PC-3 (cell line): ENCODE measurements at regions not wholly inside any gene's neighbourhood (a gene's known extent, or its start where the extent isn't known, plus 50 kb on each side); places are given as distances from the start of the nearest gene placed in this dataset.

Experiments used
- ATAC-seq: fragments of 200-7000 bp; cut with Tn5 transposase; 2 replicates; pipeline ENCODE4 v1.9.1; 2020; ENCODE audit warnings: mild to moderate bottlenecking, moderate library complexity
- BruUV-seq: library from RNA; stranded (reverse); fragments of 400-500 nt; replicated peaks from 2 replicates; lab custom pipeline; 2021; lab: Mats Ljungman, UMichigan
- CTCF ChIA-PET: fragments of 300-600 bp; sonication (Branson Sonifier 250); formaldehyde crosslinking; loops from one replicate; lab custom pipeline; 2022; ENCODE audit warnings: antibody characterized with exemption; lab: Charles Lee
- POLR2A ChIA-PET: fragments of 300-600 bp; sonication (Branson Sonifier 250); formaldehyde crosslinking; loops from one replicate; lab custom pipeline; 2022; ENCODE audit warnings: antibody characterized with exemption; ENCODE audit not compliant: unreplicated experiment; lab: Charles Lee
- DNase-seq: peaks from one replicate; pipeline ENCODE4 v3.0.0-alpha.2; 2015
- H2AFZ ChIP-seq: fragments of 300-600 bp; sonication (generic); 2 replicates; pipeline ENCODE4 v1.6.0; 2016; ENCODE audit warnings: antibody characterized with exemption, low read length
- H3F3A ChIP-seq: fragments of 300-600 bp; sonication (generic); one replicate; pipeline ENCODE4 v1.6.0; 2017; ENCODE audit warnings: antibody characterized with exemption, low read length, control low read depth, mild to moderate bottlenecking; ENCODE audit not compliant: unreplicated experiment
- H3K27ac ChIP-seq: fragments of 300-600 bp; sonication (generic); 2 replicates; pipeline ENCODE4 v1.5.1; 2016; ENCODE audit warnings: mild to moderate bottlenecking, low read length
- H3K27me3 ChIP-seq: fragments of 300-600 bp; sonication (generic); 2 replicates; pipeline ENCODE4 v1.6.1; 2016; ENCODE audit warnings: low read length, mixed read lengths
- H3K36me3 ChIP-seq: fragments of 300-600 bp; sonication (generic); 2 replicates; pipeline ENCODE4 v1.6.1; 2016; ENCODE audit warnings: low read depth, mixed run types, low read length, mixed read lengths
- H3K4me1 ChIP-seq: fragments of 300-600 bp; sonication (generic); 2 replicates; pipeline ENCODE4 v1.5.1; 2016; ENCODE audit warnings: low read length; ENCODE audit not compliant: insufficient read depth
- H3K4me2 ChIP-seq: fragments of 300-600 bp; sonication (generic); 2 replicates; pipeline ENCODE4 v1.6.0; 2016; ENCODE audit warnings: low read length
- H3K4me3 ChIP-seq: fragments of 300-600 bp; sonication (generic); 2 replicates; pipeline ENCODE4 v1.5.1; 2016; ENCODE audit warnings: mild to moderate bottlenecking, low read length, mixed read lengths
- H3K79me2 ChIP-seq: fragments of 300-600 bp; sonication (generic); 2 replicates; pipeline ENCODE4 v1.6.1; 2017; ENCODE audit warnings: low read length, mixed read lengths
- H3K9ac ChIP-seq: fragments of 300-600 bp; sonication (generic); 2 replicates; pipeline ENCODE4 v1.6.0; 2016; ENCODE audit warnings: mild to moderate bottlenecking, low read length
- H3K9me2 ChIP-seq: fragments of 300-600 bp; sonication (generic); replicated peaks from 2 replicates; pipeline ENCODE4 v1.6.1; 2016; ENCODE audit warnings: mixed run types, low read length, mixed read lengths
- H3K9me3 ChIP-seq: fragments of 300-600 bp; sonication (generic); 2 replicates; pipeline ENCODE4 v1.6.1; 2016; ENCODE audit warnings: low read length, mixed read lengths
- H4K20me1 ChIP-seq: fragments of 300-600 bp; sonication (generic); 2 replicates; pipeline ENCODE4 v1.6.1; 2016; ENCODE audit warnings: low read length, mixed read lengths
- CTCF ChIP-seq: fragments of 300-600 bp; sonication (generic); conservative IDR thresholded peaks from 2 replicates; pipeline ENCODE4 v1.5.1; 2017; ENCODE audit warnings: antibody characterized with exemption, low read depth, mild to moderate bottlenecking, low read length
- EZH2 ChIP-seq: fragments of 300-600 bp; sonication (generic); IDR thresholded peaks from one replicate; pipeline ENCODE4 v1.6.1; 2017; ENCODE audit warnings: antibody characterized with exemption, mild to moderate bottlenecking, low read length; ENCODE audit not compliant: unreplicated experiment
- EZH2phosphoT487 ChIP-seq: fragments of 300-600 bp; sonication (generic); IDR thresholded peaks from 2 replicates; pipeline ENCODE4 v1.6.1; 2018; ENCODE audit warnings: mild to moderate bottlenecking, antibody characterized with exemption, low read length, borderline replicate concordance
- intact Hi-C: fragments of 100-400 bp; cut with micrococcal nuclease; formaldehyde crosslinking; loops from 2 replicates; pipeline ENCODE4 v1.9.0; 2023

- ChIA-PET CTCF (no interaction called here), POLR2A (no interaction called here)
- ATAC-seq, result no peak
- no peaks in the 10 kb centered on the region for H3K79me2 ChIP-seq
- no peak overlapping the region for H3K9ac ChIP-seq
- no peak overlapping the region for H3K4me3 ChIP-seq
- DNase-seq, result no peak
- no peaks in the 10 kb centered on the region for H3K4me1 ChIP-seq
- BruUV-seq, result no TSS peak
- H3K27ac ChIP-seq, result no peak overlapping the region
- no peaks in the 10 kb centered on the region; the same call in 1 of the 2 replicates for H3K9me3 ChIP-seq
- no peaks in the 10 kb centered on the region for H3K27me3 ChIP-seq
- no peaks in the 10 kb centered on the region for H3K36me3 ChIP-seq
- no peaks in the 10 kb centered on the region for H4K20me1 ChIP-seq
- H2AFZ ChIP-seq, result no peak overlapping the region
- no peaks in the 10 kb centered on the region for H3K9me2 ChIP-seq
- H3F3A ChIP-seq, result no peaks in the 10 kb centered on the region
- intact Hi-C loops, result no loop called here
- no peak overlapping the region for H3K4me2 ChIP-seq
- TF ChIP-seq EZH2, result no peak
- no peak for TF ChIP-seq CTCF
- no peak for TF ChIP-seq EZH2phosphoT487
These were observed 1108.3 kb downstream of the TBL1XR1 start for GRCh38 chr3:176088962-176089383.

DNA sequence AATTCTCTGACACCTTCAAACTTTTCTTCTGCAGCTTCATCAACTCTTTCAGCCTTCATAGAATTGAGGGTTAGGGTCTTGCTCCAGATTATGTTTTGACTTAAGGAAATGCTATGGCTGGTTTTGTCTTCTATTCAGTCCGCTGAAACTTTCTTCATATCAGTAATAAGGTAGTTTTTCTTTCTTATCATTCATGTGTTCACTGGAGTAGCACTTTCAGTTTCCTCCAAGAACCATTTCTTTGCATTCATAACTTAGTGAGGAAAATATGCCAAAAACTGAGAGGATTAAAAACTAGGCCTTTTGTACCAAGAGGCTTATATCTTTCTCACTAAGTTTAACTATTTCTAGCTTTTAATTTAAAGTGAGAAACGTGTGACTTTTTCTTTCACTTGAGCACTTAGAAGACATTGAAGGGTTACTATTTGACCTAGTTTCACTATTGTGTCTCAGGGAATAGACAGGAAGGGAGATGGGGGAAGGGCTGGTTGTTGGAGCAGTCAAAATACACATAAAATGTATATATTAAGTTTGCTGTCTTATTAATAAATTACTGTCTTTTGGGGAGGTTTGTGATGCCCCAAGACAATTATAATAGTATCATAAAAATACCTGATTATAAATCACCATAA, 1110.1 kb downstream of the TBL1XR1 start:
- ATAC-seq, result no peak
- Histone ChIP-seq H3K27ac (no peak overlapping the region), H3K4me2 (no peak overlapping the region), H3K9ac (no peak overlapping the region), H3K9me2 (no peaks in the 10 kb centered on the region), H4K20me1 (no peaks in the 10 kb centered on the region), H3K4me1 (no peaks in the 10 kb centered on the region), H3K4me3 (no peak overlapping the region), H3F3A (no peaks in the 10 kb centered on the region), H2AFZ (no peak overlapping the region), H3K36me3 (no peaks in the 10 kb centered on the region), H3K9me3 (no peaks in the 10 kb centered on the region; the same call in 1 of the 2 replicates), H3K79me2 (no peaks in the 10 kb centered on the region), H3K27me3 (no peaks in the 10 kb centered on the region)
- TF ChIP-seq CTCF, result no peak
- TF ChIP-seq EZH2, result no peak
- no peak for TF ChIP-seq EZH2phosphoT487
- intact Hi-C loops, result no loop called here
- no TSS peak for BruUV-seq
- CTCF ChIA-PET, result no interaction called here
- POLR2A ChIA-PET, result no interaction called here
- DNase-seq, result no peak

GRCh38 chr3:176079785-176080184, 1117.5 kb downstream of the TBL1XR1 start:
- H3K4me2 ChIP-seq, result no peak overlapping the region
- H3F3A ChIP-seq, result no peaks in the 10 kb centered on the region
- CTCF ChIA-PET, result no interaction called here
- H3K27ac ChIP-seq, result no peak overlapping the region
- TF ChIP-seq EZH2phosphoT487 (no peak), EZH2 (no peak), CTCF (no peak)
- H3K9me2 ChIP-seq, result no peaks in the 10 kb centered on the region
- no peaks in the 10 kb centered on the region for H3K36me3 ChIP-seq
- POLR2A ChIA-PET, result no interaction called here
- DNase-seq (no peak), ATAC-seq (no peak)
- no TSS peak for BruUV-seq
- no peaks in the 10 kb centered on the region for H4K20me1 ChIP-seq
- H3K79me2 ChIP-seq, result no peaks in the 10 kb centered on the region
- H3K4me3 ChIP-seq, result no peak overlapping the region
- intact Hi-C loops, result no loop called here
- no peak overlapping the region for H2AFZ ChIP-seq
- H3K4me1 ChIP-seq, result no peaks in the 10 kb centered on the region
- no peak overlapping the region for H3K9ac ChIP-seq
- H3K9me3 ChIP-seq, result no peaks in the 10 kb centered on the region
- H3K27me3 ChIP-seq, result no peaks in the 10 kb centered on the region
